ENCODE measurements at regions not wholly inside any gene's neighbourhood (a gene's known extent, or its start where the extent isn't known, plus 50 kb on each side); places are given as distances from the start of the nearest gene placed in this dataset.

DNA sequence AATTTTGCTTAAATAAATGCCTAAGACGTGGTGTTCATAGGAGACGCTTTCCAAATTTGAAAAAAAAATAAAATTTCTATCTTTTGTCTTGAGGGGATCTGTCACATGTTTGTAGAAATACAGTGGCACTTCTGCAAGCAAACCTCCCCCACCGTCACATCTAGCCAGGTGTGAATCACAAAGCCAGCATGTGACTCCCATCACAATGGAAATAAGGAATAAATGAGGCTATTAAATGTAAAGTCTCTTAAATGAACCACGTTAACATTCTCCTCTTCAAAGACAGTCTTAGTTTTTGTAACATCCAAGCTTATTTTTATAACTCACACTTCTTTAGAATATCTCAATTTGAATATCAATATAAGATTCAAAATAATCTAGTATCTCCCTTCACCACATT lies 63.0 kb upstream of the CCSER1 start:
- H4K20me1 ChIP-seq (ENCODE audit: insufficient read depth) = no peaks in the 10 kb centered on the region
- no peaks in the 10 kb centered on the region for H3F3A ChIP-seq (ENCODE audit: insufficient read depth, low read length, poor library complexity, severe bottlenecking)
- no peaks in the 10 kb centered on the region for H3K27me3 ChIP-seq (ENCODE audit: insufficient read depth, low read depth, low read length)
- no peak overlapping the region for H3K4me2 ChIP-seq (ENCODE audit: low read length)
- no peak overlapping the region for H3K9ac ChIP-seq (ENCODE audit: low read length)
- H3K79me2 ChIP-seq (replicated peaks; ENCODE audit: insufficient read depth, low read length) = no peaks in the 10 kb centered on the region
- no peak overlapping the region for H3K27ac ChIP-seq (ENCODE audit: low read length)
- no peaks in the 10 kb centered on the region for H3K9me3 ChIP-seq (ENCODE audit: low read length)
- no peak overlapping the region for H3K4me3 ChIP-seq (ENCODE audit: low read length)
- no peaks in the 10 kb centered on the region for H3K36me3 ChIP-seq (ENCODE audit: insufficient read depth, low read length)
- no peak overlapping the region for H2AFZ ChIP-seq (ENCODE audit: low read depth, low read length)
- no peaks in the 10 kb centered on the region for H3K9me2 ChIP-seq (ENCODE audit: insufficient read depth, low read length)
- no peak for TF ChIP-seq TAF1 (IDR thresholded peaks at IDR 0.05; ENCODE audit: low read depth)
- no peak for TF ChIP-seq MXI1 (conservative IDR thresholded peaks at IDR 0.05; ENCODE audit: poor library complexity, severe bottlenecking)
- TF ChIP-seq SMC3 (conservative IDR thresholded peaks at IDR 0.05; ENCODE audit: poor library complexity) = no peak
- TF ChIP-seq EZH2 (IDR thresholded peaks at IDR 0.05; ENCODE audit: borderline replicate concordance, insufficient read depth, low read length, poor library complexity, severe bottlenecking) = no peak
- TF ChIP-seq, protein P1, sequence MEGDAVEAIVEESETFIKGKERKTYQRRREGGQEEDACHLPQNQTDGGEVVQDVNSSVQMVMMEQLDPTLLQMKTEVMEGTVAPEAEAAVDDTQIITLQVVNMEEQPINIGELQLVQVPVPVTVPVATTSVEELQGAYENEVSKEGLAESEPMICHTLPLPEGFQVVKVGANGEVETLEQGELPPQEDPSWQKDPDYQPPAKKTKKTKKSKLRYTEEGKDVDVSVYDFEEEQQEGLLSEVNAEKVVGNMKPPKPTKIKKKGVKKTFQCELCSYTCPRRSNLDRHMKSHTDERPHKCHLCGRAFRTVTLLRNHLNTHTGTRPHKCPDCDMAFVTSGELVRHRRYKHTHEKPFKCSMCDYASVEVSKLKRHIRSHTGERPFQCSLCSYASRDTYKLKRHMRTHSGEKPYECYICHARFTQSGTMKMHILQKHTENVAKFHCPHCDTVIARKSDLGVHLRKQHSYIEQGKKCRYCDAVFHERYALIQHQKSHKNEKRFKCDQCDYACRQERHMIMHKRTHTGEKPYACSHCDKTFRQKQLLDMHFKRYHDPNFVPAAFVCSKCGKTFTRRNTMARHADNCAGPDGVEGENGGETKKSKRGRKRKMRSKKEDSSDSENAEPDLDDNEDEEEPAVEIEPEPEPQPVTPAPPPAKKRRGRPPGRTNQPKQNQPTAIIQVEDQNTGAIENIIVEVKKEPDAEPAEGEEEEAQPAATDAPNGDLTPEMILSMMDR (IDR thresholded peaks at IDR 0.05; ENCODE audit: poor library complexity, severe bottlenecking) = no peak
- no peak for TF ChIP-seq RAD21 (conservative IDR thresholded peaks at IDR 0.05)
- TF ChIP-seq, protein P2, sequence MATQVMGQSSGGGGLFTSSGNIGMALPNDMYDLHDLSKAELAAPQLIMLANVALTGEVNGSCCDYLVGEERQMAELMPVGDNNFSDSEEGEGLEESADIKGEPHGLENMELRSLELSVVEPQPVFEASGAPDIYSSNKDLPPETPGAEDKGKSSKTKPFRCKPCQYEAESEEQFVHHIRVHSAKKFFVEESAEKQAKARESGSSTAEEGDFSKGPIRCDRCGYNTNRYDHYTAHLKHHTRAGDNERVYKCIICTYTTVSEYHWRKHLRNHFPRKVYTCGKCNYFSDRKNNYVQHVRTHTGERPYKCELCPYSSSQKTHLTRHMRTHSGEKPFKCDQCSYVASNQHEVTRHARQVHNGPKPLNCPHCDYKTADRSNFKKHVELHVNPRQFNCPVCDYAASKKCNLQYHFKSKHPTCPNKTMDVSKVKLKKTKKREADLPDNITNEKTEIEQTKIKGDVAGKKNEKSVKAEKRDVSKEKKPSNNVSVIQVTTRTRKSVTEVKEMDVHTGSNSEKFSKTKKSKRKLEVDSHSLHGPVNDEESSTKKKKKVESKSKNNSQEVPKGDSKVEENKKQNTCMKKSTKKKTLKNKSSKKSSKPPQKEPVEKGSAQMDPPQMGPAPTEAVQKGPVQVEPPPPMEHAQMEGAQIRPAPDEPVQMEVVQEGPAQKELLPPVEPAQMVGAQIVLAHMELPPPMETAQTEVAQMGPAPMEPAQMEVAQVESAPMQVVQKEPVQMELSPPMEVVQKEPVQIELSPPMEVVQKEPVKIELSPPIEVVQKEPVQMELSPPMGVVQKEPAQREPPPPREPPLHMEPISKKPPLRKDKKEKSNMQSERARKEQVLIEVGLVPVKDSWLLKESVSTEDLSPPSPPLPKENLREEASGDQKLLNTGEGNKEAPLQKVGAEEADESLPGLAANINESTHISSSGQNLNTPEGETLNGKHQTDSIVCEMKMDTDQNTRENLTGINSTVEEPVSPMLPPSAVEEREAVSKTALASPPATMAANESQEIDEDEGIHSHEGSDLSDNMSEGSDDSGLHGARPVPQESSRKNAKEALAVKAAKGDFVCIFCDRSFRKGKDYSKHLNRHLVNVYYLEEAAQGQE (IDR thresholded peaks at IDR 0.05; ENCODE audit: borderline replicate concordance) = no peak

DNA sequence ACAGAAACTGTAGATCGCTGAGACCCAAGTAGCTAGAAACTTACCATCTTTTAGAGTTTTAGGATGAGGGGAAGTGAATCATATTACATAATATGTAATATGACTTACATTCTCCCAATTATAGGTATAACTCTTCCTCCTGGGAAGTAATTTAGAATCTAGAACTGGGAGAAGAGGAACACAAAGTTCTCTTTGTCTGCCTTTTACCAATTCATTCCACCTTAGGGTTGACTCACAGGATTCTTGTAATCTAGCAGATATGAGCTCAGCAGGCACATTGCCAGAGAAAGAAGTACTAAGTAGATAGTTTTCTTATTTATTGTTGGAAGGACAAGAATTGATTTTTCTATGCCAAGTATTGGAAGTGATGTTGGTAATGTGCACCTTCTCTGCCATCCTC lies 58.0 kb upstream of the CCSER1 start:
- H3K9ac ChIP-seq (ENCODE audit: low read length) = no peak overlapping the region
- H3K36me3 ChIP-seq (ENCODE audit: insufficient read depth, low read length) = no peaks in the 10 kb centered on the region
- no peaks in the 10 kb centered on the region for H3K9me3 ChIP-seq (ENCODE audit: low read length)
- TF ChIP-seq, protein P1 (IDR thresholded peaks at IDR 0.05; ENCODE audit: poor library complexity, severe bottlenecking) = no peak
- TF ChIP-seq TAF1 (IDR thresholded peaks at IDR 0.05; ENCODE audit: low read depth) = no peak
- TF ChIP-seq POLR2AphosphoS5 (IDR thresholded peaks at IDR 0.05) = no peak
- TF ChIP-seq EP300 (conservative IDR thresholded peaks at IDR 0.05; ENCODE audit: poor library complexity, severe bottlenecking) = no peak
- TF ChIP-seq SMC3 (conservative IDR thresholded peaks at IDR 0.05; ENCODE audit: poor library complexity) = no peak
- no peak for TF ChIP-seq EZH2 (IDR thresholded peaks at IDR 0.05; ENCODE audit: borderline replicate concordance, insufficient read depth, low read length, poor library complexity, severe bottlenecking)
- no peak overlapping the region for H3K4me3 ChIP-seq (ENCODE audit: low read length)
- no peak overlapping the region for H2AFZ ChIP-seq (ENCODE audit: low read depth, low read length)
- no peak overlapping the region for H3K4me2 ChIP-seq (ENCODE audit: low read length)
- H3K27ac ChIP-seq (ENCODE audit: low read length) = no peak overlapping the region
- H3K79me2 ChIP-seq (replicated peaks; ENCODE audit: insufficient read depth, low read length) = no peaks in the 10 kb centered on the region
- no peaks in the 10 kb centered on the region for H3K27me3 ChIP-seq (ENCODE audit: insufficient read depth, low read depth, low read length)
- H3F3A ChIP-seq (ENCODE audit: insufficient read depth, low read length, poor library complexity, severe bottlenecking) = peaks cover 6% of the 10 kb centered on the region
- no peaks in the 10 kb centered on the region for H4K20me1 ChIP-seq (ENCODE audit: insufficient read depth)
- no peaks in the 10 kb centered on the region for H3K9me2 ChIP-seq (ENCODE audit: insufficient read depth, low read length)
